HL-60 (cell line): ENCODE measurements at regions not wholly inside any gene's neighbourhood (a gene's known extent, or its start where the extent isn't known, plus 50 kb on each side); places are given as distances from the start of the nearest gene placed in this dataset.

ENCODE experiments used
- DNase-seq, 2 experiments: peaks; one replicate each; pipeline ENCODE4 v3.0.0-alpha.2; 2010 to 2020; ENCODE audit warnings: low read depth in 1 of 2, low spot score in 1 of 2
- H3K27ac ChIP-seq: fragments of 250-450 bp; sonication (Bioruptor Pico); replicated peaks from 2 replicates; pipeline ENCODE4 v1.5.1; 2020; ENCODE audit warnings: mild to moderate bottlenecking, moderate library complexity
- H3K27me3 ChIP-seq: fragments of 250-450 bp; sonication (Bioruptor Pico); 2 replicates; pipeline ENCODE4 v1.5.1; 2021; ENCODE audit warnings: mild to moderate bottlenecking, moderate library complexity; ENCODE audit not compliant: insufficient read depth, poor library complexity, severe bottlenecking
- H3K4me3 ChIP-seq: replicated peaks from 2 replicates; pipeline ENCODE4 v1.5.1; 2011; ENCODE audit warnings: mild to moderate bottlenecking, control low read depth, low read length; ENCODE audit not compliant: insufficient read depth
- CTCF ChIP-seq: IDR thresholded peaks from one replicate; pipeline ENCODE4 v1.5.1; 2011; ENCODE audit warnings: low read length, control low read depth, inconsistent platforms; ENCODE audit not compliant: insufficient read depth
- GABPA ChIP-seq: IDR thresholded peaks from 2 replicates; pipeline ENCODE4 v1.6.1; 2012; ENCODE audit warnings: low read depth
- POLR2AphosphoS5 ChIP-seq: IDR thresholded peaks from 2 replicates; pipeline ENCODE4 v1.6.1; 2012; ENCODE audit warnings: low read depth
- REST ChIP-seq: IDR thresholded peaks from 2 replicates; pipeline ENCODE4 v1.6.1; 2012; ENCODE audit warnings: low read depth; ENCODE audit not compliant: insufficient replicate concordance
- SPI1 ChIP-seq: IDR thresholded peaks from 2 replicates; pipeline ENCODE4 v1.6.1; 2012; ENCODE audit warnings: low read depth, mild to moderate bottlenecking, borderline replicate concordance

GRCh38 chr12:92539976-92540781, 162.6 kb upstream of the PLEKHG7 start:
- Histone ChIP-seq H3K4me3 (no peak overlapping the region), H3K27ac (peak overlapping the region; percentile 16), H3K27me3 (no peaks in the 10 kb centered on the region)
- no peak for DNase-seq
- no peak for TF ChIP-seq REST
- TF ChIP-seq CTCF: no peak
- no peak for TF ChIP-seq GABPA
- no peak for TF ChIP-seq POLR2AphosphoS5
- no peak for TF ChIP-seq SPI1

GRCh38 chr12:92539110-92539749, 163.6 kb upstream of the PLEKHG7 start:
- Histone ChIP-seq H3K4me3 (no peak overlapping the region), H3K27ac (peak overlapping the region; percentile 44), H3K27me3 (no peaks in the 10 kb centered on the region)
- peak; percentile 78 to 79 for DNase-seq
- TF ChIP-seq SPI1 (peak; percentile 51; the same call in 1 of the 2 replicates), POLR2AphosphoS5 (peak; percentile 82), GABPA (peak; percentile 39; the same call in 1 of the 2 replicates), REST (no peak)

- no peak overlapping the region for H3K27ac ChIP-seq
- no peak for DNase-seq
- H3K4me3 ChIP-seq: no peak overlapping the region
These were observed 165.4 kb upstream of the PLEKHG7 start for GRCh38 chr12:92537290-92537960.

More at GRCh38 chr12:92537290-92537960, 165.4 kb upstream of the PLEKHG7 start:
- H3K27me3 ChIP-seq: no peaks in the 10 kb centered on the region
- no peak for TF ChIP-seq CTCF
- no peak for TF ChIP-seq GABPA
- no peak for TF ChIP-seq REST
- TF ChIP-seq SPI1: no peak
- no peak for TF ChIP-seq POLR2AphosphoS5
